ENCODE measurements at regions not wholly inside any gene's neighbourhood (a gene's known extent, or its start where the extent isn't known, plus 50 kb on each side); places are given as distances from the start of the nearest gene placed in this dataset.

DNA sequence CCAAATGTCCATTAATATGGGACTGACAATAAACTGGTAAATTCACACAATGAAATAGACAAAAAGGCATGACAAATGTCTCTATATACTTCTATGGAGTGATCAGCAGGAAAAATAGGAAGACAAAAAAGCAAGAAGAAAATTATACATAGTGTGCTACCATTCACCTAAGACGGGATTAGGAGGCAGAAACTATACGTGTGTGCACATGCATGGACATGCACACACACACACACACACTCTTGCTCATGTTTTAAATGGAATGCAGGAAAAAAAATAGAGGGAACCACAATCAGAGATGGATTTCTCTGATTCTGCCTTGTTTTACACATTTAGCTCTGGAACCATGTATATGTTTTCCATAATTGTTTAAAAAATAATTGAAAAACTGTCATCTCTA lies 119.0 kb downstream of the ZFAND4 start:
- Histone ChIP-seq H3K36me3 (ENCODE audit: control insufficient read depth, insufficient read depth, low read length) (no peaks in the 10 kb centered on the region), H3K9me3 (no peaks in the 10 kb centered on the region), H3K27me3 (replicated peaks; ENCODE audit: control insufficient read depth, insufficient read depth, low read length) (no peaks in the 10 kb centered on the region), H3K4me3 (ENCODE audit: low read depth, low read length) (no peak overlapping the region), H3K4me1 (no peaks in the 10 kb centered on the region)
- ChIA-PET POLR2A (no interaction called here), CTCF (no interaction called here)
- Mint-ChIP-seq H3K4me3 (ENCODE audit: unreplicated experiment) (no peak overlapping the region), H3K4me1 (ENCODE audit: low read depth, unreplicated experiment) (no peaks in the 10 kb centered on the region), H3K36me3 (ENCODE audit: insufficient read depth, unreplicated experiment) (peaks cover 4% of the 10 kb centered on the region), H3K9me3 (ENCODE audit: unreplicated experiment) (peaks cover 13% of the 10 kb centered on the region), H3K27ac (ENCODE audit: unreplicated experiment) (no peak overlapping the region), H3K27me3 (ENCODE audit: insufficient read depth, unreplicated experiment) (no peaks in the 10 kb centered on the region)
- TF ChIP-seq, protein P1, sequence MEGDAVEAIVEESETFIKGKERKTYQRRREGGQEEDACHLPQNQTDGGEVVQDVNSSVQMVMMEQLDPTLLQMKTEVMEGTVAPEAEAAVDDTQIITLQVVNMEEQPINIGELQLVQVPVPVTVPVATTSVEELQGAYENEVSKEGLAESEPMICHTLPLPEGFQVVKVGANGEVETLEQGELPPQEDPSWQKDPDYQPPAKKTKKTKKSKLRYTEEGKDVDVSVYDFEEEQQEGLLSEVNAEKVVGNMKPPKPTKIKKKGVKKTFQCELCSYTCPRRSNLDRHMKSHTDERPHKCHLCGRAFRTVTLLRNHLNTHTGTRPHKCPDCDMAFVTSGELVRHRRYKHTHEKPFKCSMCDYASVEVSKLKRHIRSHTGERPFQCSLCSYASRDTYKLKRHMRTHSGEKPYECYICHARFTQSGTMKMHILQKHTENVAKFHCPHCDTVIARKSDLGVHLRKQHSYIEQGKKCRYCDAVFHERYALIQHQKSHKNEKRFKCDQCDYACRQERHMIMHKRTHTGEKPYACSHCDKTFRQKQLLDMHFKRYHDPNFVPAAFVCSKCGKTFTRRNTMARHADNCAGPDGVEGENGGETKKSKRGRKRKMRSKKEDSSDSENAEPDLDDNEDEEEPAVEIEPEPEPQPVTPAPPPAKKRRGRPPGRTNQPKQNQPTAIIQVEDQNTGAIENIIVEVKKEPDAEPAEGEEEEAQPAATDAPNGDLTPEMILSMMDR (IDR thresholded peaks at IDR 0.05; ENCODE audit: insufficient read depth in 1 of 2, low read depth in 1 of 2, low read length in 1 of 2, severe bottlenecking in 1 of 2, unreplicated experiment in 1 of 2) = no peak
- no TSS peak for BruUV-seq (replicated peaks)
- intact Hi-C loops (cut with micrococcal nuclease; ENCODE audit: unreplicated experiment) = no loop called here
- no peak for DNase-seq

DNA sequence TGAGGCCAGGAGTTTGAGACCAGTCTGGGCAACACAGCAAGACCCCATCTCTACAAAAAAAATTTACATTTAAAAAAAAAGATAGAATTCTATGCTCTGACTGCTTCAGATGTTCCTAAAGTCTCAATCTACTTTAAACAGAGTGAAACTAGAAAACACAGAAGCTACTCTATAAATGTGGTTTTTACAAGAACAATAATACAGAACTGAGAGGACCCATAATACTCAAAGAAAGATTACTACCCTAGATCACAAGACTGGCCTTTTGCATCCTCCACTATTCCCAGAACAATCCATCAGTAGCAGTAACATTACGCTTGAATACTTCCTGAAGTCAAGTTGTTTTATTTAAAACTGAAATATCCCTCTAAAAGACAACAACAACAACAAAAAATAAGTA lies 119.4 kb downstream of the ZFAND4 start:
- Histone ChIP-seq H3K4me1 (no peaks in the 10 kb centered on the region), H3K27me3 (replicated peaks; ENCODE audit: control insufficient read depth, insufficient read depth, low read length) (no peaks in the 10 kb centered on the region), H3K4me3 (ENCODE audit: low read depth, low read length) (no peak overlapping the region), H3K36me3 (ENCODE audit: control insufficient read depth, insufficient read depth, low read length) (no peaks in the 10 kb centered on the region), H3K9me3 (no peaks in the 10 kb centered on the region)
- no peak overlapping the region for H3K4me3 Mint-ChIP-seq (ENCODE audit: unreplicated experiment)
- no TSS peak for BruUV-seq (replicated peaks)
- TF ChIP-seq, protein P1 (IDR thresholded peaks at IDR 0.05; ENCODE audit: insufficient read depth in 1 of 2, low read depth in 1 of 2, low read length in 1 of 2, severe bottlenecking in 1 of 2, unreplicated experiment in 1 of 2) = no peak
- ChIA-PET CTCF (no interaction called here), POLR2A (no interaction called here)
- intact Hi-C loops (cut with micrococcal nuclease; ENCODE audit: unreplicated experiment) = no loop called here
- H3K9me3 Mint-ChIP-seq (ENCODE audit: unreplicated experiment) = peaks cover 8% of the 10 kb centered on the region
- no peak for DNase-seq
- no peaks in the 10 kb centered on the region for H3K27me3 Mint-ChIP-seq (ENCODE audit: insufficient read depth, unreplicated experiment)
- H3K27ac Mint-ChIP-seq (ENCODE audit: unreplicated experiment) = no peak overlapping the region
- H3K36me3 Mint-ChIP-seq (ENCODE audit: insufficient read depth, unreplicated experiment) = peaks cover under 1% of the 10 kb centered on the region
- H3K4me1 Mint-ChIP-seq (ENCODE audit: low read depth, unreplicated experiment) = no peaks in the 10 kb centered on the region

DNA sequence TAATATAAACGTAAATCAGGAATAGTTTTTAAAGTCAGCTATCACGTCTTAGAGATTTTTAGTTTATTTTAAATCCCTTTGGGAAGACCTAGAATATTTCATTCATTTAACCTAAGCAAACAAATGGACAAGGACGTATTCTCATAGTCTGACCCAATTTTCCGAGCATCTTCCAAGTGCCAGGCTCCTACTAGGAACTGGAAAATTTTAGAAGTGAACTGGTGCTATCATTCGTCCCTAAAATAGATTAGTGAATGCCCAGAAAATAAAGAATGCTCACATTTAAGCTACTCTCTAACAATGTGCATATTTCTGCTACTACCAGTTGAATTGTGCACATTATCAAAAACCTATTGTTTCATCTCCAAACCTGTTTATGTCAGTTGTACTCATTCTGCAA lies 120.1 kb downstream of the ZFAND4 start:
- no peaks in the 10 kb centered on the region for H3K4me1 Mint-ChIP-seq (ENCODE audit: low read depth, unreplicated experiment)
- H3K27me3 Mint-ChIP-seq (ENCODE audit: insufficient read depth, unreplicated experiment) = no peaks in the 10 kb centered on the region
- DNase-seq = no peak
- ChIA-PET POLR2A (no interaction called here), CTCF (no interaction called here)
- H3K4me3 Mint-ChIP-seq (ENCODE audit: unreplicated experiment) = no peak overlapping the region
- no peaks in the 10 kb centered on the region for H3K27me3 ChIP-seq (replicated peaks; ENCODE audit: control insufficient read depth, insufficient read depth, low read length)
- no TSS peak for BruUV-seq (replicated peaks)
- TF ChIP-seq, protein P1 (IDR thresholded peaks at IDR 0.05; ENCODE audit: insufficient read depth in 1 of 2, low read depth in 1 of 2, low read length in 1 of 2, severe bottlenecking in 1 of 2, unreplicated experiment in 1 of 2) = no peak
- no peak overlapping the region for H3K4me3 ChIP-seq (ENCODE audit: low read depth, low read length)
- intact Hi-C loops (cut with micrococcal nuclease; ENCODE audit: unreplicated experiment) = no loop called here
- H3K36me3 Mint-ChIP-seq (ENCODE audit: insufficient read depth, unreplicated experiment) = no peaks in the 10 kb centered on the region
- H3K4me1 ChIP-seq = no peaks in the 10 kb centered on the region
- H3K36me3 ChIP-seq (ENCODE audit: control insufficient read depth, insufficient read depth, low read length) = no peaks in the 10 kb centered on the region
- H3K27ac Mint-ChIP-seq (ENCODE audit: unreplicated experiment) = no peak overlapping the region
- H3K9me3 Mint-ChIP-seq (ENCODE audit: unreplicated experiment) = peaks cover 2% of the 10 kb centered on the region
- no peaks in the 10 kb centered on the region for H3K9me3 ChIP-seq

All from Caco-2 (cell line).